Astrocyte (in vitro differentiated cells and primary cell): ENCODE measurements at regions not wholly inside any gene's neighbourhood (a gene's known extent, or its start where the extent isn't known, plus 50 kb on each side); places are given as distances from the start of the nearest gene placed in this dataset.

Source experiments
- DNase-seq: peaks from one replicate; pipeline ENCODE4 v3.0.0-alpha.2; 2010; ENCODE audit warnings: low read depth
- FAIRE-seq: peaks from 2 replicates; lab custom pipeline; 2011; peaks lifted over from hg19 to GRCh38; lab: Jason Lieb, UNC
- H2AFZ ChIP-seq: 2 replicates; pipeline ENCODE4 v1.6.0; 2012; ENCODE audit warnings: low read depth, low read length, inconsistent platforms
- H3K27ac ChIP-seq: 2 replicates; pipeline ENCODE4 v1.5.1; 2011; ENCODE audit warnings: low read depth, low read length, inconsistent platforms
- H3K27me3 ChIP-seq: 2 replicates; pipeline ENCODE4 v1.6.0; 2011; ENCODE audit warnings: low read length, inconsistent platforms; ENCODE audit not compliant: insufficient read depth
- H3K36me3 ChIP-seq: 2 replicates; pipeline ENCODE4 v1.5.1; 2011; ENCODE audit warnings: low read length, inconsistent platforms; ENCODE audit not compliant: insufficient read depth
- H3K4me1 ChIP-seq: 2 replicates; pipeline ENCODE4 v1.5.1; 2011; ENCODE audit warnings: low read length, inconsistent platforms; ENCODE audit not compliant: insufficient read depth
- H3K4me2 ChIP-seq: 2 replicates; pipeline ENCODE4 v1.6.0; 2012; ENCODE audit warnings: low read length, inconsistent platforms
- H3K4me3 ChIP-seq: 2 replicates; pipeline ENCODE4 v1.5.1; 2011; ENCODE audit warnings: low read depth, mild to moderate bottlenecking, low read length, inconsistent platforms; ENCODE audit not compliant: insufficient read depth
- H3K79me2 ChIP-seq: 2 replicates; pipeline ENCODE4 v1.6.0; 2012; ENCODE audit warnings: mild to moderate bottlenecking, low read length, inconsistent platforms; ENCODE audit not compliant: insufficient read depth
- H3K9ac ChIP-seq: 2 replicates; pipeline ENCODE4 v1.6.0; 2012; ENCODE audit warnings: mild to moderate bottlenecking, low read length, inconsistent platforms
- H3K9me3 ChIP-seq: 2 replicates; pipeline ENCODE4 v1.5.1; 2012; ENCODE audit warnings: low read depth, mild to moderate bottlenecking, low read length, inconsistent platforms; ENCODE audit not compliant: insufficient read depth
- H4K20me1 ChIP-seq: 2 replicates; pipeline ENCODE4 v1.6.0; 2012; ENCODE audit warnings: low read length, inconsistent platforms; ENCODE audit not compliant: insufficient read depth
- H3K27ac Mint-ChIP-seq: one replicate; pipeline ENCODE4 v1.8.0; 2021; ENCODE audit warnings: mild to moderate bottlenecking, mixed read lengths; ENCODE audit not compliant: unreplicated experiment
- H3K27me3 Mint-ChIP-seq: one replicate; pipeline ENCODE4 v1.8.0; 2021; ENCODE audit warnings: low read depth, mixed read lengths; ENCODE audit not compliant: unreplicated experiment
- H3K36me3 Mint-ChIP-seq: one replicate; pipeline ENCODE4 v1.8.0; 2021; ENCODE audit warnings: low read depth, mixed read lengths; ENCODE audit not compliant: unreplicated experiment
- H3K4me1 Mint-ChIP-seq: one replicate; pipeline ENCODE4 v1.8.0; 2021; ENCODE audit warnings: low read depth, mixed read lengths; ENCODE audit not compliant: unreplicated experiment
- H3K4me3 Mint-ChIP-seq: one replicate; pipeline ENCODE4 v1.8.0; 2021; ENCODE audit warnings: mild to moderate bottlenecking, moderate library complexity, mixed read lengths; ENCODE audit not compliant: unreplicated experiment
- H3K9me3 Mint-ChIP-seq: one replicate; pipeline ENCODE4 v1.8.0; 2021; ENCODE audit warnings: mild to moderate bottlenecking, mixed read lengths; ENCODE audit not compliant: unreplicated experiment
- EZH2 ChIP-seq: IDR thresholded peaks from 2 replicates; pipeline ENCODE4 v1.6.1; 2012; ENCODE audit warnings: mild to moderate bottlenecking, low read length, inconsistent platforms; ENCODE audit not compliant: insufficient read depth
- TF ChIP-seq, protein P1 (sequence below): IDR thresholded peaks from 2 replicates; pipeline ENCODE4 v1.5.1; 2011; ENCODE audit warnings: low read depth, mild to moderate bottlenecking, inconsistent platforms, low read length, moderate library complexity; ENCODE audit not compliant: insufficient read depth

- no peaks in the 10 kb centered on the region for H3K36me3 Mint-ChIP-seq
- H3K27me3 ChIP-seq = no peaks in the 10 kb centered on the region
- no peaks in the 10 kb centered on the region for H3K79me2 ChIP-seq
- no peaks in the 10 kb centered on the region for H3K27me3 Mint-ChIP-seq
- H3K4me3 Mint-ChIP-seq = no peak overlapping the region
- H3K4me3 ChIP-seq = no peak overlapping the region
- TF ChIP-seq, protein P1, sequence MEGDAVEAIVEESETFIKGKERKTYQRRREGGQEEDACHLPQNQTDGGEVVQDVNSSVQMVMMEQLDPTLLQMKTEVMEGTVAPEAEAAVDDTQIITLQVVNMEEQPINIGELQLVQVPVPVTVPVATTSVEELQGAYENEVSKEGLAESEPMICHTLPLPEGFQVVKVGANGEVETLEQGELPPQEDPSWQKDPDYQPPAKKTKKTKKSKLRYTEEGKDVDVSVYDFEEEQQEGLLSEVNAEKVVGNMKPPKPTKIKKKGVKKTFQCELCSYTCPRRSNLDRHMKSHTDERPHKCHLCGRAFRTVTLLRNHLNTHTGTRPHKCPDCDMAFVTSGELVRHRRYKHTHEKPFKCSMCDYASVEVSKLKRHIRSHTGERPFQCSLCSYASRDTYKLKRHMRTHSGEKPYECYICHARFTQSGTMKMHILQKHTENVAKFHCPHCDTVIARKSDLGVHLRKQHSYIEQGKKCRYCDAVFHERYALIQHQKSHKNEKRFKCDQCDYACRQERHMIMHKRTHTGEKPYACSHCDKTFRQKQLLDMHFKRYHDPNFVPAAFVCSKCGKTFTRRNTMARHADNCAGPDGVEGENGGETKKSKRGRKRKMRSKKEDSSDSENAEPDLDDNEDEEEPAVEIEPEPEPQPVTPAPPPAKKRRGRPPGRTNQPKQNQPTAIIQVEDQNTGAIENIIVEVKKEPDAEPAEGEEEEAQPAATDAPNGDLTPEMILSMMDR = no peak
- TF ChIP-seq EZH2 = no peak
- H3K9me3 ChIP-seq = no peaks in the 10 kb centered on the region
- H3K9ac ChIP-seq = no peak overlapping the region
- H2AFZ ChIP-seq = no peak overlapping the region
- DNase-seq (no peak), FAIRE-seq (no peak)
- no peaks in the 10 kb centered on the region for H3K36me3 ChIP-seq
- H3K9me3 Mint-ChIP-seq = peaks cover 3% of the 10 kb centered on the region
- no peak overlapping the region for H3K27ac ChIP-seq
- H3K4me1 Mint-ChIP-seq = no peaks in the 10 kb centered on the region
- H3K4me1 ChIP-seq = no peaks in the 10 kb centered on the region
- H3K4me2 ChIP-seq = no peak overlapping the region
- no peaks in the 10 kb centered on the region for H4K20me1 ChIP-seq
- H3K27ac Mint-ChIP-seq = no peak overlapping the region
Measured at GRCh38 chr6:143570147-143570853, 58.8 kb upstream of the FUCA2 start.

DNA sequence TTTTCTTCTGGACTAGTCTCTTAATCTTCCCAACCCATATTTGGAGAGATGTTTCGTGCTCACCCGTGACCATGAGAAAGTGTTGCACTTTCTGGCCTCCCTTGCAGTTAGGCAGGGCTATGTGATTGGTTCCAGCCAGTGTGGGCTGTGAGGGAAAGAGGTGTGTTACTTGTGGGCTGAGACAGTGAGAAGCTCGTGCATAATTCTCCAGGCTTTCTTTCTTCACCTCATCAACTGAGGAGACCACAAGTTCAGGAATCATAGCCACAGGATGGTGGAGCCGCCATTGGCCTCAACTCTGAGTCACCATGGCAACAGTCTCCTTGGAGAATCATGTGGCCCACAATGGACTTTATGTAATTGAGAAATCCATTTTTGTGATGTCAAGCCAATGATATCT, 57.5 kb upstream of the FUCA2 start:
- no peaks in the 10 kb centered on the region for H3K79me2 ChIP-seq
- no peaks in the 10 kb centered on the region for H3K9me3 ChIP-seq
- DNase-seq (peak; percentile 22), FAIRE-seq (no peak)
- H3K4me1 ChIP-seq = no peaks in the 10 kb centered on the region
- TF ChIP-seq, protein P1 = no peak
- TF ChIP-seq EZH2 = no peak
- no peak overlapping the region for H3K4me2 ChIP-seq
- Mint-ChIP-seq H3K9me3 (no peaks in the 10 kb centered on the region), H3K4me1 (no peaks in the 10 kb centered on the region), H3K4me3 (no peak overlapping the region), H3K27me3 (no peaks in the 10 kb centered on the region), H3K27ac (no peak overlapping the region), H3K36me3 (no peaks in the 10 kb centered on the region)
- no peak overlapping the region for H3K4me3 ChIP-seq
- no peaks in the 10 kb centered on the region for H3K27me3 ChIP-seq
- H3K9ac ChIP-seq = no peak overlapping the region
- no peak overlapping the region for H3K27ac ChIP-seq
- no peaks in the 10 kb centered on the region for H4K20me1 ChIP-seq
- no peak overlapping the region for H2AFZ ChIP-seq
- H3K36me3 ChIP-seq = no peaks in the 10 kb centered on the region

- Mint-ChIP-seq H3K27me3 (no peaks in the 10 kb centered on the region), H3K9me3 (no peaks in the 10 kb centered on the region), H3K4me3 (no peak overlapping the region), H3K4me1 (no peaks in the 10 kb centered on the region), H3K27ac (no peak overlapping the region), H3K36me3 (peaks cover 2% of the 10 kb centered on the region)
- no peak for FAIRE-seq
- H3K9me3 ChIP-seq = no peaks in the 10 kb centered on the region
- no peak for TF ChIP-seq EZH2
- TF ChIP-seq, protein P1 = no peak
- H4K20me1 ChIP-seq = no peaks in the 10 kb centered on the region
- H3K4me3 ChIP-seq = no peak overlapping the region
- H3K4me1 ChIP-seq = no peaks in the 10 kb centered on the region
- no peak overlapping the region for H3K4me2 ChIP-seq
- no peaks in the 10 kb centered on the region for H3K79me2 ChIP-seq
- no peaks in the 10 kb centered on the region for H3K27me3 ChIP-seq
- H3K36me3 ChIP-seq = no peaks in the 10 kb centered on the region
- no peak for DNase-seq
- no peak overlapping the region for H3K9ac ChIP-seq
- no peak overlapping the region for H3K27ac ChIP-seq
- H2AFZ ChIP-seq = no peak overlapping the region
Measured at GRCh38 chr6:143564484-143565017, 53.0 kb upstream of the FUCA2 start.
